NB4 (cell line): ENCODE measurements at regions not wholly inside any gene's neighbourhood (a gene's known extent, or its start where the extent isn't known, plus 50 kb on each side); places are given as distances from the start of the nearest gene placed in this dataset.

ENCODE experiments used
- CTCF ChIP-seq: IDR thresholded peaks from one replicate; pipeline ENCODE4 v1.5.1; 2012; ENCODE audit warnings: low read depth, low read length
- MAX ChIP-seq: IDR thresholded peaks from 2 replicates; pipeline ENCODE4 v1.6.1; 2011; ENCODE audit warnings: low read depth, low read length
- MYC ChIP-seq: IDR thresholded peaks from 2 replicates; pipeline ENCODE4 v1.6.1; 2011; ENCODE audit warnings: low read depth, low read length
- POLR2A ChIP-seq: IDR thresholded peaks from 2 replicates; pipeline ENCODE4 v1.6.1; 2011; ENCODE audit warnings: mild to moderate bottlenecking; ENCODE audit not compliant: insufficient read length; ENCODE audit errors: extremely low read depth

GRCh38 chr4:111208970-111209369 lies 586.1 kb upstream of the PITX2 start:
- TF ChIP-seq CTCF (no peak), POLR2A (no peak), MAX (no peak), MYC (no peak)
